HEK293 (cell line): ENCODE measurements at regions not wholly inside any gene's neighbourhood (a gene's known extent, or its start where the extent isn't known, plus 50 kb on each side); places are given as distances from the start of the nearest gene placed in this dataset.

Experiments used
- CTCF ChIP-seq: fragments of 450-650 bp; formaldehyde crosslinking; IDR thresholded peaks from 2 replicates; pipeline ENCODE4 v1.5.1; 2016; ENCODE audit warnings: missing biosample characterization, missing genetic modification characterization
- REST ChIP-seq: fragments of 450-650 bp; formaldehyde crosslinking; IDR thresholded peaks from 2 replicates; pipeline ENCODE4 v1.5.1; 2016; ENCODE audit warnings: missing biosample characterization, missing genetic modification characterization
- TCF7L2 ChIP-seq: IDR thresholded peaks from 2 replicates; pipeline ENCODE4 v1.6.1; 2011; ENCODE audit warnings: low read depth, mild to moderate bottlenecking, inconsistent platforms, low read length, moderate library complexity, borderline replicate concordance
- ZBTB17 ChIP-seq: fragments of 450-650 bp; formaldehyde crosslinking; IDR thresholded peaks from 2 replicates; pipeline ENCODE4 v1.5.1; 2016; ENCODE audit warnings: missing biosample characterization, missing genetic modification characterization
- ZBTB20 ChIP-seq: fragments of 450-650 bp; formaldehyde crosslinking; IDR thresholded peaks from 2 replicates; pipeline ENCODE4 v1.5.1; 2016; ENCODE audit warnings: missing biosample characterization, missing genetic modification characterization
- ZFP69B ChIP-seq: fragments of 450-650 bp; formaldehyde crosslinking; IDR thresholded peaks from 2 replicates; pipeline ENCODE4 v1.5.1; 2016; ENCODE audit warnings: missing biosample characterization, missing genetic modification characterization
- ZNF157 ChIP-seq: fragments of 450-650 bp; formaldehyde crosslinking; IDR thresholded peaks from 2 replicates; pipeline ENCODE4 v1.5.1; 2016; ENCODE audit warnings: missing biosample characterization, missing genetic modification characterization
- ZNF488 ChIP-seq: fragments of 450-650 bp; formaldehyde crosslinking; IDR thresholded peaks from 2 replicates; pipeline ENCODE4 v1.5.1; 2016; ENCODE audit warnings: missing biosample characterization, missing genetic modification characterization
- ZNF585B ChIP-seq: fragments of 450-650 bp; formaldehyde crosslinking; IDR thresholded peaks from 2 replicates; pipeline ENCODE4 v1.5.1; 2016; ENCODE audit warnings: missing biosample characterization, missing genetic modification characterization
- ZNF629 ChIP-seq: fragments of 450-650 bp; formaldehyde crosslinking; IDR thresholded peaks from 2 replicates; pipeline ENCODE4 v1.5.1; 2017; ENCODE audit warnings: missing biosample characterization, missing genetic modification characterization
- ZNF660 ChIP-seq: fragments of 450-650 bp; IDR thresholded peaks from 2 replicates; pipeline ENCODE4 v1.5.1; 2018; ENCODE audit warnings: missing biosample characterization, mild to moderate bottlenecking, missing genetic modification characterization
- ZNF677 ChIP-seq: fragments of 450-650 bp; IDR thresholded peaks from 2 replicates; pipeline ENCODE4 v1.5.0; 2018; ENCODE audit warnings: missing biosample characterization, mild to moderate bottlenecking, missing genetic modification characterization, moderate library complexity

GRCh38 chr17:13967416-13967815 is 101.9 kb upstream of the COX10 start:
- no peak for TF ChIP-seq ZNF677 (tag by site-specific recombination)
- TF ChIP-seq CTCF (tag by site-specific recombination), result no peak
- no peak for TF ChIP-seq TCF7L2
- no peak for TF ChIP-seq ZNF629 (tag by site-specific recombination)
- no peak for TF ChIP-seq ZBTB20 (tag by site-specific recombination)
- no peak for TF ChIP-seq REST
- TF ChIP-seq ZBTB17 (tag by site-specific recombination), result no peak
- TF ChIP-seq ZNF585B (tag by site-specific recombination), result no peak
- TF ChIP-seq ZNF157 (tag by site-specific recombination), result no peak
- no peak for TF ChIP-seq ZNF488
- no peak for TF ChIP-seq ZFP69B (tag by site-specific recombination)
- TF ChIP-seq ZNF660, result no peak
